ENCODE measurements at regions not wholly inside any gene's neighbourhood (a gene's known extent, or its start where the extent isn't known, plus 50 kb on each side); places are given as distances from the start of the nearest gene placed in this dataset.
"Not testable (repeated sequence)": the region's sequence is repeated elsewhere in the genome, so short reads cannot be mapped to it uniquely, and the experiment has no call there.

DNA sequence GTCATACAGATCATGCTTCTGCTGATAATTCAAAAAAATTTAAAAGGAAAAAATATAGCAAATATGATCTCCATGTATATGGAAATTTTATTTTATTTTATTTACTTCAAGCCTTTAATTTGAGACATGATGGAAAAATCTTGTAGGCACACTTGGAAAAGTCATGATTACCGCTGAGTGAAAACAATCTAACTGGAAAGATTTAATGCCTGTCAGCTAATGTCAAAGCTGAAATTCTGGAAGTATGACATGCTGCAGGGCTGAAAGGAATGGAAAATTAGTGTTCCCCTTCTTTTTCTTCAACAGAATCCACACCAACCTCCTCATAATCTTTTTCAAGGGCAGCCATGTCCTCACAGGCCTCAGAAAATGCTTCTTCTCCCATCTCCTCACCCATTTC lies 58.2 kb downstream of the RPRM start:
- no peak for DNase-seq

DNA sequence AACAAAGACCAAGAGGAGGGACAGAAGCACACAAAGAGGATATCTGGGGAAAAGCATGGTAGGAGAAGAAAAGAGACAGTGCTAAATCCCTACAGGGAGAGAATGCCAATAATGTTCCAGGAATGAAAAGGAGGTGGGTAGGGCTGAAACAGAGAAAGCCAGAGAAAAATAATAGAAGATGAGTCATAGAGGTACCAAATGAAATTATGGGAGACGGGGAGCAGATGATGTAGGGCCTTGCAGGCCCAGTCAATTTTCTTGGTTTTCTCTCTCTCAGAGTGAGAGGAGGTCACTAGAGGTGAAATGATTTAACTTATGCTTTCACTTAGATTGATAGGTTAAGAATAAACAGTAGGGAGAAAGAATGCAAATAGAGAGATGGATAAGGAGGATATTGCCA lies 61.5 kb downstream of the RPRM start:
- DNase-seq: no peak

DNA sequence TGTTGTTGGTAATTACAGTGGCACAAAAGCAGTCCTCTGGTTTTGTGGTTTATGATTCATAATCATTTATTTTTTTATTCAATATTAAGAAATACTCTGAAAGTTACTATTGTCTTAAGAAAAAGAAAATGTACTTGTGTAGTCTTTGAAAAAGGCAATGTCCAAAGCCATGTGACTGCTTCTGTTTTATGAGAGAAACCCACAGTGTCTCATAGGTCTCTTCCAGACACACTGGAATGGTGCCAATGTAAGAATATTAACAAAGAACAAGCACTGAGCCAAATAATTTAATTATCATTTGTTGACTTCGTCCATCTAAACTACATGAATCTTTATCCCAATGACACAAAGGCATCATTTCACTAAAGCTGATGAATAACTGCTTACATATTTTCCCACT lies 62.5 kb downstream of the RPRM start:
- no peak for DNase-seq

DNA sequence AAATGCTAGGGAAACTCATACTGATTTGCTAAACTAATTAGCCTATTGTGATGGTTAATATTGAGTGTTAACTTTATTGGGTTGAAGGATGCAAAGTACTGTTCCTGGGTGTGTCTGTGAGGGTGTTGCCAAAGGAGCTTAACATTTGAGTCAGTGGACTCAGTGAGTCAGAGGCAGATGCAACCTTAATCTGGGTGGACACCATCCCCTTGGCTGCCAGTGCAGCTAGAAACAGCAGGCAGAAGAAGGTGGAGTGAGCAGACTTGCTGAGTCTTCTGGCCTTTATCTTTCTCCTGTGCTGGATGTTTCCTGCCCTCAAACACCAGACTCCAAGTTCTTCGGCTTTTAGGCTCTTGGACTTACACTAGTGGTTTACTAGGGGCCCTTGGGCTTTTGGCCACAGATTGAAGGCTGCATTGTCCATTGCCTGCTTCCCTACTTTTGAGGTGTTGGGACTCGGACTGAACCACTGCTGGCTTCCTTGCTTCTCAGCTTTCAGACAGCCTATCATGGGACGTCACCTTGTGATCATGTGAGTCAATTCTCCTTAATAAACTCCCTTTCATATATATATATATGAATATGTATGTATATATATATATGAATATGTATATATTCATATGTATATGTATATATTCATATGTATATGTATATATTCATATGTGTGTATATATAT lies 69.7 kb downstream of the RPRM start:
- no peak for DNase-seq

DNA sequence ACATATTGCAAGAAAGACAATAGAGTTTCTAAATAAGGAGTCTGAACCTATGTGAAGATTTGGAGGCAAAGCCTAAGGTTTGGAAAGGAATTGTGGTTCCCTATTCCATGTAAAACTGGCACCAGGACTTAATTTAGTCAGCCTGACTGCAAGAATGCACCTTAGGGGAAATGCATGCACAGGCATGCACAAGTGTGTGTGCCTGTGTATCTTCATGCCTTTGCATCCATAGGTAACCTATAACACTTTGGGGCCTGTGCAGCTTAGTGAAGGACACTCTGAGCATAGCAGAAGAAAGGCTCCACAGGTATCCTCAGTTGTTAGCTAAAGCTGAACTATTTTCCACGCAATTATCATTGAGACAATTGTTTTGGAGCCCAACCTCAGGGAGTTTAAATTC lies 73.4 kb downstream of the RPRM start:
- DNase-seq: no peak

DNA sequence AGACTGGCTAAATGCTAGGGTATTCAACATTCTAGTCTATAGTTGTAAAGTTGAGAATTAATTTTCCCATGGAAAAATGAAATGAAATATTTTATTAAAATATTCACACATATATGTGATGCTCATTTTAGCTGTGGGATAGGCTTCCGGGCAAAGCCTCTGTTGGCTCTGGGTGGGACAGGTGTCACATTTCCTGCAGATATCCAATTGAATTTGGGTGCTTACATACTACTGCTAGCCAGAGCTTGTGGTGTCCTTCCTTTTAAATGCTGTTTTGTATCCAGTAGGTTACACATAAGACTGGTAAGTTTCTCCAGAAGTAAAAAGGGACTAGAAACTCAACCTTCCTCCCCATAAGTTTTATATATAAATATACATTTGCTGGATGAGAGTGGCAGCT lies 73.8 kb downstream of the RPRM start:
- no peak for DNase-seq

DNA sequence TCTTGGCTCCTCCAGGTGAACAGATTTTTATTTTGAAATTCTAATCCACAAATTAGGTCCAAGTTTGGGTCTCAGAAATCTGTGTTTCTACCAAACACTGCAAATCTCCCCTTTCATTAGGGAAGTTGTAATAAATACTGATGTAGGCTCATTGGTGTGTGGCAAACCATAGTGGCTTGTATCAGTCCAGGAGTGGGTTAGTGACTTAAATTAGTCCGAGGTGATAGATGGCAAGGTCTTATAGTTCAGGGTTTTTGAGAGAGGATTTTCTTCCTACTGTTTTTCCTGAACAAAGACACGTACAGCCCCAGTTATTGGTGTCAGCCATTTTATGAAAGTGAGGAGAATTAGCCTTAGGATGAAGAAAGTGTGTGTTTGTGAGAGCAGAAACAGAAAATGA lies 74.6 kb downstream of the RPRM start:
- no peak for DNase-seq

DNA sequence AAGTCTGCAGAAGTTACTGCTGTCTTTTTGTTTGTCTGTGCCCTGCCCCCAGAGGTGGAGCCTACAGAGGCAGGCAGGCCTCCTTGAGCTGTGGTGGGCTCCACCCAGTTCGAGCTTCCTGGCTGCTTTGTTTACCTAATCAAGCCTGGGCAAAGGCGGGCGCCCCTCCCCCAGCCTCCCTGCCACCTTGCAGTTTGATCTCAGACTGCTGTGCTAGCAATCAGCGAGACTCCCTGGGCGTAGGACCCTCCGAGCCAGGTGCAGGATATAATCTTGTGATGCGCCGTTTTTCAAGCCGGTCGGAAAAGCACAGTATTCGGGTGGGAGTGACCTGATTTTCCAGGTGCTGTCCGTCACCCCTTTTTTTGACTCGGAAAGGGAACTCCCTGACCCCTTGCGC lies 75.2 kb downstream of the RPRM start:
- not testable (repeated sequence) for DNase-seq

DNA sequence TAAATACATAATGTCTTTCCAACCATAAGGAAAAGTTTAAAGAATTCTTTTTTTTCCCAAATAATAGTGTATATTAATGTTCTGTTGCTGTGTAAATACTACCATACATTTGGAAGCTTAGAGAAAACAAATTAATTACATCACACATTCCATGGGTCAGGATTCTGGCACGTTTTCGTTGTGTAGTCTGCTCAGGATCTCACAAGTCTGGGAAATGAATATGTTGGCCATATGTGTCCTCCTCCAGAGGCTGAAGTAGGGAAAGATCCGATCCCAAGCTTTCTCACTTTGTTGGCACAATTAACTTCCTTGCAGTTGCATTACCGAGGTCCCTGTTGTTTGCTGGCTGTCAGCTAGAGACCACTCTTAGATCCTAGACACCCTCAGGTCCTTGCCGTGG lies 83.9 kb downstream of the RPRM start:
- no peak for DNase-seq

DNA sequence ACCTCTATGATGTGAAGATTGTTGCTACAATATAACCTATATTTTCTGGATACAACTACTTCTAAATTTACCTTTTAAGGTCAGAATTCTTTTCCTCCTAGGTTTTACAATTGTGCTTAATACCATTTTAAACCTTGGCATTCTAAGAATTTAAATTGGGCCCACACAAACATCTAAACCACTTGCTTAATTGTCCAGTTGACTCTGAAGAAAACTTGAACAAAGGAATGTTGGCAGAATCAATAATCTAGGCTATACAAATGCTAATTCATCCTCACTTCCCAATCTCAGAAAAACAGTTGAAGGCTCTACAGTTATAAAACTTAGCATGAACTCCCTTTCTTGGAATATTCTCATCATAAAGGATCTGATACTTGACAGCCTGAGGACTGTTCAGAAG lies 84.3 kb downstream of the RPRM start:
- no peak for DNase-seq

DNA sequence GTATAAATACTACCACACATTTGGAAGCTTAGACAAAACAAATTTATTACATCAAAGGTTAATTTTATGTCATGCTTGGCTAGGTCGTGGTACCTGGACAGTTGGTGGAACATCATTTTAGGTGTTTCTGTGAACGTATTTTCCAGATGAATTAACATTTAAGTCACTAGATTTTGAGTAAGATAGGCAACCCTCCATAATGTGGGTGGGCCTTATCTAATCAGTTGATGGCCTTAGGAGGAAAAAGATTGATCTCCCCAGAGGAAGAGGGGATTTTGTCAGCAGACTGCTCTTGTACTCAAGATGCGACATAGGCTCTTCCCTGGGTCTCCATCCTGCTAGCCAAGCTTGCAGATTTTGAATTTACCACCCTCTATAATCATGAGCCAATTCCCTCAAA lies 85.0 kb downstream of the RPRM start:
- no peak for DNase-seq

DNA sequence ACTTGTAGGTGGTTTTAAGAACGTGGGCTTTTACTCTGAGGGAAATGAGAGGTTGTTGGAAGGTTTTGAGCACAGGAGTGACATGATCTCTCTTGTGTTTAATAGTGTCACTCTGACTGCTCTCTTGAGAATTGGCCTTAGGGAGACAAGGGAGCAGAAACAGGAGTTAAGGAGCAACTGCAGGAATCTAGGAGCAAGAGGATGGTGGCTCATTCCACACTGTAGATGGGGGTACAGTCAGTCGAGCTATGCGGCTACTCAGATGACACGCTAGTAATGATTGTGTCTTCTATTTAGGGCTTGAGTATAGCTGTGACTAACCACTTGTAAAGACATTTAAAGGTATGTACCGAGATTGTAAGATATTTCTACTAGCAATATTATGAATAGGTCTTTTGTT lies 87.4 kb downstream of the RPRM start:
- no peak for DNase-seq

DNA sequence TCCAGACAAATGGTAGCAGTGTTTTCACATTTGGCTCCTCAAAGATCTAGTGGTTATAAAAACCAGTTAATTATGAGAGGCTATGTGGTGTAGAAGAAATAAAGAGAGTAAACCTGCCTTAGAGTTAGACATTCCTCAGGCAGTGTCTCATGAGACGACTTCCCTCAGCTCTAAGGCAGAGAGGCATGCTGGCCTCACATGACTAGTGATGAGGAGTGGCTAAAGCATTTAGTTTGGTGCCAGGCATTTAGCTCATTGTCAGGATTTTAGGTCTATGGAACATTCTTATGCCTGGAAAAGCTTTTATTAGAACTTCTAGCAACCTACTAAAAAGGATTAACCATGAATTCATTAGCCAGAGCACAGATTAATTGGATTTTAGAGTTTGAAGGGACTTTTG lies 90.3 kb downstream of the RPRM start:
- DNase-seq: no peak

DNA sequence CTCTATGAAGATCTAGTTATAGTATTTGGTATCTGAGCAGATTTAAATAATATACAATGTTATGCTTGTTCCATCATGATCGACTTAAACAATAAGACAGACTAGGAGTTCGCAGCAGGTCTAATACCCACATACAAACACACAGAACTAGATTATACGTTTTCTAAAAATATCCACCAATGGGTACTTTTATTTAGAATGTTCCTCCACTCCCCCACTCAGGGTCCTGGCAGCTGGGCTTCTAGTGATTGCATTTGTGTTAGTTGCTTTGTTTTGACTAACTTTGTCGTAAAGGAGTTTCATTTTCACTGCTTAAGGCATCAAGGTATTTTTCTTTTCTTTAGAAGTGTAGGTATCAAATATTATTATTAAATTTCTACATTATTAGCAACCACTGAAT lies 91.4 kb downstream of the RPRM start:
- DNase-seq: no peak

DNA sequence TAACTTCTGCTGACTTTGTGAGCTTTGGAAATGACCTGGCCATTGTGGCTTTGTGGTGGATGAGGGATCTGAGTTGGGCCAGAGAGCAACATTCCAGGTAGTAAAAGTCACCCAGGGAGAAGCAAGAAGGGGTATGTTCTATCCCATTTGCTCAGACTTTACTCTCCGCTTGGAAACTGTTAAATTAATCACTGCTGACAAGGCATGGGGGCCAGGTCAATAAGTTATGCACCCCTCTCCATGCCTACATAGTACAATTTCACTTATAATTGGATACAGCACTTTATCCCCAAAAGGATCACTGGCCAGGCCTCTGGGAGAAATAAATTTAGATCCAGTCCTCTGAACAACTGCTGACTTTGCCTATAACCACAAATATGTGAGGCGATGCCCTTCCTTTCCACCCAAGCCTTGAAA lies 92.1 kb downstream of the RPRM start:
- DNase-seq: no peak

DNA sequence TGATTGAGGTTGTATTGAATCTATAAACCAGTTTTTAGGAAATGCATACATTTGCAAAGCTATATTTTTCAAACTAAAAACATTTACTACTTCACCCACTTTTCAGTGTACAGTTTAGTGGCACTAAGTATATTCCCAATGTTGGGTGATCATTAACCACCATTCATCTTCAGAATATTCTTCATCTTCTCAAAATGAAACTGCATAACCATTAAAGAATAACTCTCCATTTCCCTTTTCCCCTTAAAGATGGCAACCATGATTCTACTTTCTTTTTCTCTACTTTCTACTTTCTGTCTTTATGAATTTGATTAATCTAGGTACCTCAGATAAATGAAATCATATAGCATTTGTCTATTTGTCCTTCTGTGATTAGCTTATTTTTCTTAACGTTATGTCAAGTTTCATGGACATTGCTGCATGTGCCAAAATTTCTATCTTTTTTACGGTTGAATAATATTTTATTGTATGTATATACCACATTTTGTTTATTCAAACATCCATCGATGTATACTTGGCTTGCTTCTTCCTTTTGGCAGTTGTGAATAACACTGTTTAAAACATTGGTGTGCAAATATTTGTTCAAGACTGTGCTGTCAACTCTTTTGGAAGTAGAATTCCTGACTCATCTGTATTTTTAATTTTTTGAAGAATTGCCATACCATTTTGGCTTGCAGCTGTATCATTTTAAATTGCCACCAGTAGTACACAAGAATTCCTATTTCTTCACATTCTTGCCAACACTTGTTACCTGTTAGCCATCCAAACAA lies 104.9 kb downstream of the RPRM start:
- no peak for DNase-seq

DNA sequence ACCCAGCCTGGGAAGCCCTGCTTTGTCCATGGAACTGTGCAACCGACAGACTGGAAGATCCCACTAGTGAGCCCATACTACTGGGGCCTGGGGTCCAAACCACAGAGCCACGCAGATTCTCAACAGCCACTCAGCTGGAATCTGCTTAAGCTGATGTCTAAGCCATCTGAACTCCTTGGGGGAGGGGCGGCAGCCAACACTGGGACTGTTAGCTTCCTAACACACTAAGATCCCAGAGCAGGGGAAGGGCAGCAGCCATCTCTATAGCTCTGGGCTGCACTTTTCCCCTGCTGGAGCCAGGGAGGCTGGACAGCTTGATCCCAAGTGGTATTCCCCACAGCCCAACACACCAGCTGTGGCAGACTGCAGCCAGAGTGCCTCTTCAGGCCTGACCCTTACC lies 118.3 kb downstream of the RPRM start:
- DNase-seq: no peak

DNA sequence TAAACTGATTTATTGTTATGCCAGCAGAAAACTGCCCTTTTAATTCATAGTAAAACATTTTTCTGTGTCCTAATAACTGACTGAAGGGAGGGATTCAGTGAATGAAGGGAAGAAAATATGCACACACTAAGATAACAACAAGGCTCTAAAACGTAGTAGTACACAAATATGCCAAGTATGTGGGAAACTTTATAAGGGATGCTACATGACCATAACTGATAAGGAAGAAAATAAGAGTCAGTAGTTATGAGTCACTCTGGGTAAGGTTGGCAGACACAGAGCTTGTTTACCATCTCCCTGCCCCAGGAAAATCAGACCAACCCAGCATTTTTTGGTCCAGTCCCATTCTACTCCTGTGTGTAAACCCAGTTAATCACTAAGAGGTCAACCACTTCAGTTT lies 124.2 kb downstream of the RPRM start:
- no peak for DNase-seq

DNA sequence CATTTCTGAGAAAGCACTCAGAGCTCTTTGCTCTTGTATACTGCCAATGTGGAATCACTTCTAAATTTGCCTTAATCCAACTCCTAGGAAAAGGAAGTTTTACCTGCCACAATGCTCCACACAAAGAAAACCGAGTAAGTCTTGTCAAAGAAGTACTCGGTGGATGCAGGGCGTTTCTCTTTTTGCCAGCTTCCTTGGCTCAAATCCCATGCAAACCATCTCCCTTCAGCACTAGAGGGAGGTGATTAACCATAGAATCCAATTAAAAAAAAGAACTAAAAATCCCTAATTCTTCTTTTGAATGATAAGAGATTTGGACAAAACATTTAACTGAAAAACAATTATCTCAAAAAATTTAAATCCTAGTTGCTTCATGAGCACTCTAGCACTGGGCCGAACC lies 129.0 kb downstream of the RPRM start:
- DNase-seq: no peak

DNA sequence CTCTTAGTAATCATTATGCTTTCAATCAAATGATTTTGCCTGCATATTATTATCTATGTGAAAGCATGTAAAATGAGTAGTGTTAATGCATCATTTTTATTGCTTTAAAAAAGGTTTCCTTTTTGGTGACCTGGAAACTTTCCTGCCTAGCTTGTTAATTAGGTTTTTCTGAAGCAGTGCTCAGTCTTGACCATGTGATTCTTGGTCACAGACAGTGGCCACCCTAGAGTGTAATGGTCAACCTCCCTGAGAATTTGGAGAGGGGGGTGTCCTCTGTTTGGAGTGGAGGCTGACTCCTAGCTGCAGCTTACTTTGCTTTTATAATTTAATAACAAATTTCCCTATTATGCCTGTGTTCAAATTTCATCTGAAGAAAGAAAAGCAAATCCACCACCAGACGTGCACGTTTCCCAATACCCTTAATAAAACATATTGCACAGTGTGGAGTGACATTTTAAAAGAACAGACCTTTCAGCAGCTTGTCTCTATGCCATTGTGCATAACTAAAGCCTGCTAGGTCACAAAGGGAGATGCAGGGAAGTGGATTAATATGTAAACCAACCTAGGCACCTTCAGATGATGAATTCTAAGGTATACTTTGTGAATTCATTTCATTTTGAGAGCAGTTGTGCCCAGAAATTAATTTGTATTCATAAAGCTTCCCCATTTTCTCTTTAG lies 130.6 kb downstream of the RPRM start:
- no peak for DNase-seq

DNA sequence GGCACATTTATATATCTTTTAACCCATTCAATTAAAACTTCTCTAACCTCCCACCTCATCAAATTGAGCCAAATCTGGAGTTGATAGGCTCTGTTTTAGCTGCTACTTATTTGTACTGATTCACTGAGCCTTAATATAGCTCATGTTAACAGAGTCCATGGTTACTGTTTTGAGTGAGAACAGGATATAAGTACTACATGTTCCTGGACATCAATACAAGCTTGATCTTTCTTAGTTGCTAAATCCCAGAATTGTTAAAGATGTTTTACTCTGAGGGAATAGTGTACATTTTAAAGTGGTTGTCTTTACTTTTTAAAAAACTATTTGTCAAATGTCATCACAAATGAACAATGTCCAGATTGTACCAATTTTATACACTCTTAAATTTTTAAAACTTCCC lies 157.7 kb downstream of the RPRM start:
- DNase-seq: no peak

DNA sequence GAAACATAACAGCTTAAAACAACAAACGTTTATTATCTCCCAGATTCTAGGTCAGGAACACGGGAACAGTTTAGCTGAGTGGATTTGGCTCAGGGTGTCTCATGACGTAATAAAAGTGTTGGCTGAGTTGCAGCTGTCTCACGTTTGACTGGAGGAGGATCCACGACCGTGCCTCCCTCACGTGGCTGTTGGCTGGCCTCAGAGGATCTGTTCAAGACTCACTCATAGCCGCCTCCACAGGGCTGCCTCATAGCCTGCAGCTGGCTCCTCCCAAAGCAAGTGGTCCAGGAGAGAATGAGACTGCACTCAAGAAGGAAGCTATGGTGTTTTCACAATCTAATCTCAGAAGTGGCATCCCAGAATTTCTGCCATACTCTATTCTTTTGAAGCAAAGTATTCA lies 167.1 kb downstream of the RPRM start:
- no peak for DNase-seq

DNA sequence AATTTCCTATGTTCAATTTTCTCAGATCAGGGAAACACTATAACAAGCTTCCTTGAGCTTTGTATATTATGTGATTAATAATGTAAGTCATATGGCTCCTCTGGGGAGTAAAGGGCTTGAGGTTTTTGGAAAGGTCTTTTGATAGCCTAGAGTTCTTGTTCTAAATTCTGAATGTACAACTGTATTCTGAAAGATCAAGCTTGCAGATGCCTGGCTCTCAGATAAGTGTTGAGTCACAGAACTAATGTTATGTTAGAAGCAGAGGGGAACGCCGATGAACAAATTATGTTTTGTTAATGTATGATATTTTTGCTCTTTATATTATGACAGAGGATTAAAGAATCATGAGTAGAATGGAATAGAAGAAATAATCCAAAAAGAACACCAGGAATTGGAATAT lies 170.1 kb downstream of the RPRM start:
- DNase-seq: no peak

DNA sequence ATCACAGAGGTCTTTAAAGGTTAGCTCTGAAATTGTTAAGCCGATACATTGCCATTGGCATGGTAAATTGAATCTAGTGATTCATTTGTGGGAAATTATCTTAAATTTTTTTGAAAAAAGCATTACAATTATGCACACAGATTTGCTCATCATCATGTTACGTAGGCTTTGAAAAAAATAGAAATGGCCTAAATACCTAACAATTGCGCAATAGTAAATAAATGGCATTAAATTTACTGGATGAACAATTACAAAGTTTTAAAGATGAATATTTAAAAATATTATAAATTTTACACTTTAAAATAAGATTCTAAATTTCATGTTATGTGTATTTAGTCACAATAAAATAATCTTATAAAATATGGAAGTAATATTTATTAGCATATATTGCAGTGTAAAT lies 171.3 kb downstream of the RPRM start:
- DNase-seq: no peak
